ENCODE measurements at regions not wholly inside any gene's neighbourhood (a gene's known extent, or its start where the extent isn't known, plus 50 kb on each side); places are given as distances from the start of the nearest gene placed in this dataset.

- no peak for TF ChIP-seq POLR2A (IDR thresholded peaks at IDR 0.05)
- TF ChIP-seq, protein P1, sequence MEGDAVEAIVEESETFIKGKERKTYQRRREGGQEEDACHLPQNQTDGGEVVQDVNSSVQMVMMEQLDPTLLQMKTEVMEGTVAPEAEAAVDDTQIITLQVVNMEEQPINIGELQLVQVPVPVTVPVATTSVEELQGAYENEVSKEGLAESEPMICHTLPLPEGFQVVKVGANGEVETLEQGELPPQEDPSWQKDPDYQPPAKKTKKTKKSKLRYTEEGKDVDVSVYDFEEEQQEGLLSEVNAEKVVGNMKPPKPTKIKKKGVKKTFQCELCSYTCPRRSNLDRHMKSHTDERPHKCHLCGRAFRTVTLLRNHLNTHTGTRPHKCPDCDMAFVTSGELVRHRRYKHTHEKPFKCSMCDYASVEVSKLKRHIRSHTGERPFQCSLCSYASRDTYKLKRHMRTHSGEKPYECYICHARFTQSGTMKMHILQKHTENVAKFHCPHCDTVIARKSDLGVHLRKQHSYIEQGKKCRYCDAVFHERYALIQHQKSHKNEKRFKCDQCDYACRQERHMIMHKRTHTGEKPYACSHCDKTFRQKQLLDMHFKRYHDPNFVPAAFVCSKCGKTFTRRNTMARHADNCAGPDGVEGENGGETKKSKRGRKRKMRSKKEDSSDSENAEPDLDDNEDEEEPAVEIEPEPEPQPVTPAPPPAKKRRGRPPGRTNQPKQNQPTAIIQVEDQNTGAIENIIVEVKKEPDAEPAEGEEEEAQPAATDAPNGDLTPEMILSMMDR (IDR thresholded peaks at IDR 0.05): no peak
Measured at GRCh38 chr10:130924138-130924819, 387.2 kb downstream of the TCERG1L start.
